Pancreas (tissue), 10 donors: ENCODE measurements at regions not wholly inside any gene's neighbourhood (a gene's known extent, or its start where the extent isn't known, plus 50 kb on each side); places are given as distances from the start of the nearest gene placed in this dataset.

Experiments used
- ATAC-seq, 4 donors: fragments of 200-7000 bp; cut with Tn5 transposase; one replicate each; pipeline versions ENCODE4 v1.8.0 to v1.9.1; 2020; ENCODE audit warnings: mild to moderate bottlenecking in 4 of 4, moderate library complexity in 4 of 4
- DNase-seq, 6 donors: peaks; one replicate each; pipeline ENCODE4 v3.0.0-alpha.2; 2020
- FAIRE-seq: peaks from 2 replicates; lab custom pipeline; 2012; peaks lifted over from hg19 to GRCh38; lab: Jason Lieb, UNC
- H3K27ac ChIP-seq, 4 donors: fragments of 200-600 bp; sonication (generic); 1 replicate in 3 of 4; 2 replicates in 1 of 4; pipeline versions ENCODE4 v1.5.0 to v1.8.0; 2020
- H3K27me3 ChIP-seq, 4 donors: fragments of 200-600 bp; one replicate each; pipeline ENCODE4 v1.8.0; 2021
- H3K36me3 ChIP-seq, 3 donors: fragments of 200-600 bp; sonication (generic) in 1 of 3; one replicate each; pipeline versions ENCODE4 v1.5.0 to v1.8.0; 2020 to 2021
- H3K4me1 ChIP-seq, 3 donors: fragments of 200-600 bp; one replicate each; pipeline ENCODE4 v1.8.0; 2021
- H3K4me3 ChIP-seq, 4 donors: fragments of 200-600 bp; sonication (generic) in 2 of 4; one replicate each; pipeline versions ENCODE4 v1.5.0 to v1.8.0; 2020 to 2021
- H3K9me3 ChIP-seq, 4 donors: fragments of 200-600 bp; one replicate each; pipeline ENCODE4 v1.8.0; 2021
- CTCF ChIP-seq, 4 donors: fragments of 200-600 bp; sonication (generic) in 3 of 4; IDR thresholded peaks; one replicate each; pipeline versions ENCODE4 v1.5.0 to v1.8.0; 2021; ENCODE audit warnings: antibody characterized with exemption in 4 of 4
- WGBS, 2 donors: extraction: QIAGEN DNeasy Blood & Tissue Kit; methylation state at CpG; one replicate each; pipeline ENCODE4 v1.1.7; 2013; 5-methylcytosine and 5-hydroxymethylcytosine counted together
- intact Hi-C, 3 donors: fragments of 100-400 bp; cut with DNase I; formaldehyde crosslinking; loops; one replicate each; pipeline versions ENCODE4 v1.11.1 to v1.14.2; 2022
- donor health status: healthy with polysubstance abuse.
- donor health status: DM: no; HTN: no; CAD: no; lungs with moderate emphysema.
- donor health status: DM: no; HTN: no; CAD: no.
- donor health status: control.
- donor health status: control.
- donor health status: Bipolar disorder and iron deficiency.
- donor health status: DM: yes; HTN: yes; CAD: no.
- donor health status: DM: no; HTN: no; CAD: no.
- donor health status: DM: no; HTN: no; CAD: no.
- donor health status: DM: yes; HTN: yes; CAD: no.

GRCh38 chr6:1491025-1491424, 101.6 kb downstream of the FOXF2 start:
- Histone ChIP-seq H3K27ac (no peak overlapping the region), H3K4me3 (no peak overlapping the region), H3K4me1 (no peaks in the 10 kb centered on the region), H3K36me3 (no peaks in the 10 kb centered on the region), H3K9me3 (no peaks in the 10 kb centered on the region), H3K27me3 (no peaks in the 10 kb centered on the region)
- DNase-seq (no peak), ATAC-seq (no peak), FAIRE-seq (no peak)
- no peak for TF ChIP-seq CTCF (IDR thresholded peaks at IDR 0.05)
- intact Hi-C loops = no loop called here
- 89 to 92% methylated on average over 11 of the region's 11 CpGs for WGBS, 2 donors

GRCh38 chr6:1491591-1492319, 102.4 kb downstream of the FOXF2 start:
- TF ChIP-seq CTCF (IDR thresholded peaks at IDR 0.05) = no peak
- H3K36me3 ChIP-seq = no peaks in the 10 kb centered on the region
- H3K4me1 ChIP-seq = no peaks in the 10 kb centered on the region
- FAIRE-seq (no peak), DNase-seq (no peak), ATAC-seq (no peak)
- 77 to 85% methylated on average over 10 of the region's 10 CpGs for WGBS, 2 donors
- H3K27ac ChIP-seq = no peak overlapping the region
- intact Hi-C loops = no loop called here
- no peaks in the 10 kb centered on the region for H3K27me3 ChIP-seq
- H3K9me3 ChIP-seq = no peaks in the 10 kb centered on the region
- H3K4me3 ChIP-seq = no peak overlapping the region

- Histone ChIP-seq H3K9me3 (no peaks in the 10 kb centered on the region), H3K27ac (no peak overlapping the region), H3K4me3 (no peak overlapping the region), H3K36me3 (no peaks in the 10 kb centered on the region), H3K27me3 (no peaks in the 10 kb centered on the region), H3K4me1 (no peaks in the 10 kb centered on the region)
- ATAC-seq = no peak
- TF ChIP-seq CTCF (IDR thresholded peaks at IDR 0.05) = no peak
- 75 to 91% methylated on average over 9 of the region's 9 CpGs for WGBS, 2 donors
- DNase-seq = no peak
- no peak for FAIRE-seq
- intact Hi-C loops = no loop called here
These were observed 105.3 kb downstream of the FOXF2 start for GRCh38 chr6:1494671-1495070.

GRCh38 chr6:1495344-1495743, 106.0 kb downstream of the FOXF2 start:
- TF ChIP-seq CTCF (IDR thresholded peaks at IDR 0.05) = no peak
- H3K27me3 ChIP-seq = no peaks in the 10 kb centered on the region
- H3K27ac ChIP-seq = no peak overlapping the region
- 70 to 73% methylated on average over 4 of the region's 4 CpGs for WGBS, 2 donors
- H3K4me1 ChIP-seq = no peaks in the 10 kb centered on the region
- H3K4me3 ChIP-seq = no peak overlapping the region
- FAIRE-seq (no peak), DNase-seq (no peak), ATAC-seq (no peak)
- intact Hi-C loops = no loop called here
- H3K36me3 ChIP-seq = no peaks in the 10 kb centered on the region
- no peaks in the 10 kb centered on the region for H3K9me3 ChIP-seq

GRCh38 chr6:1496092-1496491, 106.7 kb downstream of the FOXF2 start:
- no peaks in the 10 kb centered on the region for H3K4me1 ChIP-seq
- no peaks in the 10 kb centered on the region for H3K27me3 ChIP-seq
- no peak for DNase-seq
- no peak for TF ChIP-seq CTCF (IDR thresholded peaks at IDR 0.05)
- FAIRE-seq = no peak
- H3K9me3 ChIP-seq = no peaks in the 10 kb centered on the region
- no peak overlapping the region for H3K4me3 ChIP-seq
- intact Hi-C loops = no loop called here
- no peaks in the 10 kb centered on the region for H3K36me3 ChIP-seq
- WGBS, 2 donors = 73 to 89% methylated on average over 5 of the region's 5 CpGs
- ATAC-seq = no peak
- H3K27ac ChIP-seq = no peak overlapping the region
